Glutamatergic neuron (in vitro differentiated cells): ENCODE measurements at regions not wholly inside any gene's neighbourhood (a gene's known extent, or its start where the extent isn't known, plus 50 kb on each side); places are given as distances from the start of the nearest gene placed in this dataset.

ENCODE experiments used
- DNase-seq: peaks from one replicate; pipeline ENCODE4 v3.0.0; 2022
- H3K27ac Mint-ChIP-seq: one replicate; pipeline ENCODE4 v1.8.0; 2020; ENCODE audit warnings: mild to moderate bottlenecking, mixed read lengths, inconsistent platforms; ENCODE audit not compliant: unreplicated experiment
- H3K27me3 Mint-ChIP-seq: one replicate; pipeline ENCODE4 v1.8.0; 2020; ENCODE audit warnings: mild to moderate bottlenecking, moderate library complexity, mixed read lengths, inconsistent platforms; ENCODE audit not compliant: unreplicated experiment
- H3K36me3 Mint-ChIP-seq: one replicate; pipeline ENCODE4 v1.8.0; 2020; ENCODE audit warnings: mild to moderate bottlenecking, mixed read lengths, inconsistent platforms; ENCODE audit not compliant: unreplicated experiment
- H3K4me1 Mint-ChIP-seq: one replicate; pipeline ENCODE4 v1.8.0; 2020; ENCODE audit warnings: mild to moderate bottlenecking, low read depth, mixed read lengths, inconsistent platforms; ENCODE audit not compliant: unreplicated experiment
- H3K4me3 Mint-ChIP-seq: one replicate; pipeline ENCODE4 v1.8.0; 2020; ENCODE audit warnings: mild to moderate bottlenecking, mixed read lengths, inconsistent platforms; ENCODE audit not compliant: unreplicated experiment
- H3K9me3 Mint-ChIP-seq: one replicate; pipeline ENCODE4 v1.8.0; 2020; ENCODE audit warnings: mild to moderate bottlenecking, moderate library complexity, mixed read lengths, inconsistent platforms; ENCODE audit not compliant: unreplicated experiment
- TF ChIP-seq, protein P1 (sequence below): fragments of 200-600 bp; sonication (generic); IDR thresholded peaks from one replicate; pipeline ENCODE4 v1.5.0; 2021; ENCODE audit not compliant: partially characterized antibody, unreplicated experiment

DNA sequence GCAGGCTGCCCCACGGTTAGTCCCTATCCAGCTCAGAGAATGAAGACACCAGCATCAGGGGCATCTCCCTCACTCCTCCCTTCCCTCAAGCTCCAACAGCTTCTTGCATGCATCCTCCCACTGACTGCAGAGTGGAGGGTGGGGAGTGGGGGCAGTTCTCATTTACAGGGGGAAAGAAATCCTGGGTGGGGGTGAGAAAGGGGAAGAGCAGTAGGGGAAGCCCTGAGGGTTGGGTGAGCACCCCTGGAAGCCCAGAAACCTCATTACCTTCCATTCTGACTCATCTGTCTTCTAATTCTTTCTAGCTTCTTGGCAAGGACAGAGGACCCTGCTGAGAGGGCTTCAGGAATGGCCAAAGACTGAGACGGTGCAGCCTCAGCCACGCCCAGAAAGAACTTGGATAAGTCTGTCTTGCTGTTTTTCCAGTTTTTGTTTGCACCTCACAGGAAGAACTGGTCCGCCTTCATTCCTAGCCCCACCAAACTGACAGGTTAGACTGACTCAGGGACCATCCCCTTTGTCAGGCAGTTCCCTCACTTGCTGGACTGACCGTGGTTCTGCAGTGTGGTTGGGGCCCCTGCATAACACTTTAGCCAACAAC lies 52.5 kb upstream of the WSB1 start:
- H3K4me3 Mint-ChIP-seq: no peak overlapping the region
- no peaks in the 10 kb centered on the region for H3K36me3 Mint-ChIP-seq
- peaks cover 10% of the 10 kb centered on the region for H3K9me3 Mint-ChIP-seq
- TF ChIP-seq, protein P1, sequence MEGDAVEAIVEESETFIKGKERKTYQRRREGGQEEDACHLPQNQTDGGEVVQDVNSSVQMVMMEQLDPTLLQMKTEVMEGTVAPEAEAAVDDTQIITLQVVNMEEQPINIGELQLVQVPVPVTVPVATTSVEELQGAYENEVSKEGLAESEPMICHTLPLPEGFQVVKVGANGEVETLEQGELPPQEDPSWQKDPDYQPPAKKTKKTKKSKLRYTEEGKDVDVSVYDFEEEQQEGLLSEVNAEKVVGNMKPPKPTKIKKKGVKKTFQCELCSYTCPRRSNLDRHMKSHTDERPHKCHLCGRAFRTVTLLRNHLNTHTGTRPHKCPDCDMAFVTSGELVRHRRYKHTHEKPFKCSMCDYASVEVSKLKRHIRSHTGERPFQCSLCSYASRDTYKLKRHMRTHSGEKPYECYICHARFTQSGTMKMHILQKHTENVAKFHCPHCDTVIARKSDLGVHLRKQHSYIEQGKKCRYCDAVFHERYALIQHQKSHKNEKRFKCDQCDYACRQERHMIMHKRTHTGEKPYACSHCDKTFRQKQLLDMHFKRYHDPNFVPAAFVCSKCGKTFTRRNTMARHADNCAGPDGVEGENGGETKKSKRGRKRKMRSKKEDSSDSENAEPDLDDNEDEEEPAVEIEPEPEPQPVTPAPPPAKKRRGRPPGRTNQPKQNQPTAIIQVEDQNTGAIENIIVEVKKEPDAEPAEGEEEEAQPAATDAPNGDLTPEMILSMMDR: no peak
- DNase-seq: no peak
- H3K27ac Mint-ChIP-seq: no peak overlapping the region
- H3K4me1 Mint-ChIP-seq: peaks cover 12% of the 10 kb centered on the region
- peaks cover 10% of the 10 kb centered on the region for H3K27me3 Mint-ChIP-seq

DNA sequence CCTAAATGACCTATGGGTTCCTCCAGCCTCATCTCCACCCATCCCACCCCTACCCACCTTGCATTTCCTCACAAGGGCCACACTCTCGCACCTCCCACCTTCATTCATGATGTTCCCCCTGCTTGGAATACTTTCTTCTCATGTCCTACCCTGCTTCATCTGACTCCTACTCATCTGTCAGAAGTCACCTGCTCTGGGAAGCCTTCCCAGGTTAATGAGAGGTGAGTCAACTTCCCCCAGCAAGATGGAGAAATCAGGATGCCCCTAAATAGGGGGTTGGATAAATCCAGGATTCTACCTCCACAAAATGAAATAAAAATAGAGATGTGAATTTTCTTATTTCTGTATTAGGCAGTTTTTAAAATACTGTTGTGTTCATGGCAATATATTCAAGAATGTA lies 51.0 kb upstream of the WSB1 start:
- Mint-ChIP-seq H3K4me1 (peaks cover 12% of the 10 kb centered on the region), H3K4me3 (no peak overlapping the region), H3K27me3 (peaks cover 10% of the 10 kb centered on the region), H3K27ac (no peak overlapping the region), H3K9me3 (peaks cover 12% of the 10 kb centered on the region), H3K36me3 (no peaks in the 10 kb centered on the region)
- TF ChIP-seq, protein P1: no peak
- no peak for DNase-seq

DNA sequence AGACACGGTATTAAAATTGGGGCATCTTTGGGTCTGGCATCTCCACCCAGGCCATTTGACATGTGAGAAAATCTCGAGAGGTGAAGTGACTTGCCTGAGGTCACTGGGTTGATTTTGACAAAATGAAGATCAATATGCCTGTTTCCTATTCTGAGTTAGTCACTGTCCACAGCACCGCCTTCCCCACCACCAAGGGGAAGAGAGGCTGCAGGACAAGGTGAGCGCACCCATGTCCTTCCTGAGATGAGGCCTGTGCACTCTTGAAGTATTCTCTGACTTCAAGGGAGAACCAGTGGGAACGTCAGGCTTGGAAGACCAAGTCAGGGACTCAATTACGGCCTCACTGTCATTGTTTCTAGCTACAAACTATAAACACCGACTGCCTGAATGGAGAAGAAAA lies 49.9 kb upstream of the WSB1 start:
- TF ChIP-seq, protein P1: no peak
- Mint-ChIP-seq H3K36me3 (no peaks in the 10 kb centered on the region), H3K4me3 (no peak overlapping the region), H3K4me1 (peaks cover 12% of the 10 kb centered on the region), H3K27me3 (peaks cover 10% of the 10 kb centered on the region), H3K9me3 (peaks cover 12% of the 10 kb centered on the region), H3K27ac (no peak overlapping the region)
- DNase-seq: no peak
